NCI-H1417 (cell line): ENCODE measurements at regions not wholly inside any gene's neighbourhood (a gene's known extent, or its start where the extent isn't known, plus 50 kb on each side); places are given as distances from the start of the nearest gene placed in this dataset.
"Not testable (repeated sequence)": the region's sequence is repeated elsewhere in the genome, so short reads cannot be mapped to it uniquely, and the experiment has no call there.

Source experiments
- DNase-seq, 3 experiments: peaks; one replicate each; lab custom pipeline; 2025; lab: John Stamatoyannopoulos, UW

- no peak for DNase-seq
Observed at GRCh38 chr2:167843657-167844056, 403.7 kb downstream of the STK39 start.

GRCh38 chr2:167843217-167843616 lies 404.2 kb downstream of the STK39 start:
- no peak for DNase-seq

- DNase-seq: no peak
Observed at GRCh38 chr2:167842047-167842446, 405.3 kb downstream of the STK39 start.

GRCh38 chr2:167835290-167835689 lies 412.1 kb downstream of the STK39 start:
- DNase-seq: not testable (repeated sequence)

- DNase-seq: no peak
Observed at GRCh38 chr2:167834707-167835106, 412.7 kb downstream of the STK39 start.

GRCh38 chr2:167833294-167833693 lies 414.1 kb downstream of the STK39 start:
- no peak for DNase-seq

GRCh38 chr2:167832868-167833287 lies 414.5 kb downstream of the STK39 start:
- DNase-seq: no peak

GRCh38 chr2:167827352-167828097 lies 419.9 kb downstream of the STK39 start:
- no peak for DNase-seq

- no peak for DNase-seq
Observed at GRCh38 chr2:167826906-167827305, 420.5 kb downstream of the STK39 start.

- no peak for DNase-seq
Observed at GRCh38 chr2:167825664-167826063, 421.7 kb downstream of the STK39 start.

- no peak for DNase-seq
Observed at GRCh38 chr2:167822690-167823465, 424.5 kb downstream of the STK39 start.

- no peak for DNase-seq
Observed at GRCh38 chr2:167820488-167820887, 426.9 kb downstream of the STK39 start.

GRCh38 chr2:167818521-167818920 lies 428.9 kb downstream of the STK39 start:
- DNase-seq: no peak

GRCh38 chr2:167817908-167818307 lies 429.5 kb downstream of the STK39 start:
- no peak for DNase-seq

GRCh38 chr2:167817422-167817821 lies 430.0 kb downstream of the STK39 start:
- DNase-seq: no peak

GRCh38 chr2:167816874-167817290 lies 430.5 kb downstream of the STK39 start:
- DNase-seq: no peak

- no peak for DNase-seq
Observed at GRCh38 chr2:167814881-167815718, 432.3 kb downstream of the STK39 start.

- not testable (repeated sequence) for DNase-seq
Observed at GRCh38 chr2:167814482-167814880, 432.9 kb downstream of the STK39 start.

- not testable (repeated sequence) for DNase-seq
Observed at GRCh38 chr2:167809799-167810198, 437.6 kb downstream of the STK39 start.

GRCh38 chr2:167803449-167803988 lies 443.9 kb downstream of the STK39 start:
- no peak for DNase-seq

- no peak for DNase-seq
Observed at GRCh38 chr2:167794554-167795255, 452.7 kb downstream of the STK39 start.
